Adrenal gland (tissue), 9 donors: ENCODE measurements at regions not wholly inside any gene's neighbourhood (a gene's known extent, or its start where the extent isn't known, plus 50 kb on each side); places are given as distances from the start of the nearest gene placed in this dataset.

Source experiments
- DNase-seq, 7 donors: peaks; one replicate each; pipeline ENCODE4 v3.0.0-alpha.2; 2019 to 2020
- H3K27ac ChIP-seq, 5 donors: fragments of 200-600 bp; sonication (generic) in 4 of 5; 1 replicate in 3 of 5; 2 replicates in 2 of 5; pipeline versions ENCODE4 v1.5.1 to v1.8.0; 2016 to 2020; ENCODE audit warnings: mild to moderate bottlenecking in 1 of 5
- H3K27me3 ChIP-seq: fragments of 200-600 bp; 2 replicates; pipeline ENCODE4 v1.8.0; 2021
- H3K36me3 ChIP-seq, 2 donors: fragments of 200-600 bp; replicated peaks in 1 of 2; 1 replicate in 1 of 2; 2 replicates in 1 of 2; pipeline versions ENCODE4 v1.5.1 to v1.8.0; 2018 to 2022
- H3K4me1 ChIP-seq, 2 donors: fragments of 200-600 bp; replicated peaks in 1 of 2; 1 replicate in 1 of 2; 2 replicates in 1 of 2; pipeline versions ENCODE4 v1.5.1 to v1.8.0; 2018 to 2021
- H3K4me3 ChIP-seq, 4 donors: fragments of 200-600 bp; sonication (generic) in 3 of 4; one replicate each; pipeline ENCODE4 v1.5.1; 2016 to 2018
- H3K9me3 ChIP-seq, 3 donors: fragments of 200-600 bp; sonication (generic) in 1 of 3; replicated peaks in 1 of 3; 1 replicate in 2 of 3; 2 replicates in 1 of 3; pipeline versions ENCODE4 v1.5.1 to v1.8.0; 2016 to 2021
- CTCF ChIP-seq, 6 experiments: fragments of 450-650 bp in 4 of 6; fragments of 200-600 bp in 2 of 6; sonication (generic) in 1 of 6; IDR thresholded peaks; 1 replicate in 5 of 6; 2 replicates in 1 of 6; pipeline versions ENCODE4 v1.5.1 to v1.8.0; 2016 to 2021; ENCODE audit warnings: antibody characterized with exemption in 6 of 6, mild to moderate bottlenecking in 2 of 6, moderate library complexity in 1 of 6
- POLR2A ChIP-seq, 2 donors: fragments of 450-650 bp; IDR thresholded peaks; one replicate each; pipeline ENCODE4 v1.6.1; 2017; ENCODE audit warnings: antibody characterized with exemption in 2 of 2, mild to moderate bottlenecking in 2 of 2, moderate library complexity in 1 of 2
- WGBS, 4 donors: extraction: QIAGEN DNeasy Blood & Tissue Kit in 2 of 4; methylation state at CpG; one replicate each; pipeline versions ENCODE4 v1.1.5 to v1.1.7; 2013 to 2017; 5-methylcytosine and 5-hydroxymethylcytosine counted together
- intact Hi-C, 2 donors: fragments of 100-400 bp; cut with DNase I; formaldehyde crosslinking; loops; one replicate each; pipeline versions ENCODE4 v1.14.1 to v1.15.0; 2022 to 2023
- donor health status: healthy with polysubstance abuse.
- donor health status: Bipolar disorder and iron deficiency.
- donor health status: DM: yes; HTN: yes; CAD: no.
- donor health status: DM: no; HTN: no; CAD: no.
- donor health status: DM: no; HTN: no; CAD: no.

- no peaks in the 10 kb centered on the region for H3K9me3 ChIP-seq
- no peaks in the 10 kb centered on the region for H3K27me3 ChIP-seq
- no peak overlapping the region for H3K4me3 ChIP-seq
- no peaks in the 10 kb centered on the region for H3K4me1 ChIP-seq
- no peak for DNase-seq
- no peaks in the 10 kb centered on the region for H3K36me3 ChIP-seq
- intact Hi-C loops = no loop called here
- TF ChIP-seq CTCF (IDR thresholded peaks at IDR 0.05) (no peak), POLR2A (IDR thresholded peaks at IDR 0.05) (no peak)
- H3K27ac ChIP-seq = no peak overlapping the region
Observed at GRCh38 chr10:107942826-107943225, 778.3 kb upstream of the SORCS1 start.

DNA sequence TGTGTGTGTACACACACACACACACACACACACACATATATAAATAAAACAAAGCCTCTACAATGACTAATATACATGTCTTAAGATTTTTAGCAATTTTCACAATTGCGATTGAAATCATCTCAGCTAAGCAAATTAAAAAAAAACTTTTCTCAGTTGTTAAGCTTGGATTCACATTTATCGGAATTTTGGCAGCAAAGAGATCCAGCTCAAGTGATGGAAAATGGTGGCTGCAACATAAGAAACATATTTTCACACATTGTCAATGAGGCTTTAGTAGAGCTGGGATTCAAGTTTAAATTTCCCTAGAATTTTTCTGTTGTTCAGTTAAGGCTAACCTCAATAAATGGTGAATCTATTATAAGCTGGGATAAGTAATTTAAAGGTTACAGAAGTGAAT is 768.6 kb upstream of the SORCS1 start:
- Histone ChIP-seq H3K9me3 (no peaks in the 10 kb centered on the region), H3K27ac (no peak overlapping the region), H3K27me3 (no peaks in the 10 kb centered on the region), H3K4me1 (no peaks in the 10 kb centered on the region), H3K4me3 (no peak overlapping the region), H3K36me3 (no peaks in the 10 kb centered on the region)
- TF ChIP-seq POLR2A (IDR thresholded peaks at IDR 0.05) = no peak
- TF ChIP-seq CTCF (IDR thresholded peaks at IDR 0.05) = no peak
- 78 to 86% (median 83%) methylated on average over 2 of the region's 2 CpGs for WGBS, 4 donors
- intact Hi-C loops = no loop called here
- no peak for DNase-seq

- no peak for DNase-seq
- Histone ChIP-seq H3K4me3 (no peak overlapping the region), H3K4me1 (no peaks in the 10 kb centered on the region), H3K27ac (no peak overlapping the region), H3K36me3 (no peaks in the 10 kb centered on the region), H3K9me3 (no peaks in the 10 kb centered on the region), H3K27me3 (no peaks in the 10 kb centered on the region)
- intact Hi-C loops = no loop called here
- TF ChIP-seq CTCF (IDR thresholded peaks at IDR 0.05) (no peak), POLR2A (IDR thresholded peaks at IDR 0.05) (no peak)
- WGBS, 4 donors = 55 to 77% (median 62%) methylated on average over 1 of the region's 1 CpG
Observed at GRCh38 chr10:107931808-107932207, 767.3 kb upstream of the SORCS1 start.

- H3K4me1 ChIP-seq = no peaks in the 10 kb centered on the region
- H3K36me3 ChIP-seq = no peaks in the 10 kb centered on the region
- H3K27ac ChIP-seq = no peak overlapping the region
- no peaks in the 10 kb centered on the region for H3K9me3 ChIP-seq
- TF ChIP-seq CTCF (IDR thresholded peaks at IDR 0.05) = no peak
- TF ChIP-seq POLR2A (IDR thresholded peaks at IDR 0.05) = no peak
- no peak overlapping the region for H3K4me3 ChIP-seq
- no peaks in the 10 kb centered on the region for H3K27me3 ChIP-seq
- no peak for DNase-seq
- 28 to 56% (median 44%) methylated on average over 2 of the region's 2 CpGs for WGBS, 4 donors
- intact Hi-C loops = no loop called here
Observed at GRCh38 chr10:107930037-107930436, 765.5 kb upstream of the SORCS1 start.
